GM12878 (cell line): ENCODE measurements at regions not wholly inside any gene's neighbourhood (a gene's known extent, or its start where the extent isn't known, plus 50 kb on each side); places are given as distances from the start of the nearest gene placed in this dataset.

Experiments
- ATAC-seq: fragments of 200-7000 bp; cut with Tn5 transposase; 3 replicates; pipeline ENCODE4 v1.9.1; 2020; ENCODE audit warnings: mild to moderate bottlenecking, moderate library complexity
- BruUV-seq: library from RNA; stranded (reverse); fragments of 400-500 nt; replicated peaks from 2 replicates; lab custom pipeline; 2021; lab: Mats Ljungman, UMichigan
- CTCF ChIA-PET: fragments of 300-600 bp; sonication (Branson Sonifier 250); formaldehyde crosslinking; extraction: SDS; loops from one replicate; lab custom pipeline; 2021; ENCODE audit warnings: inconsistent platforms; lab: Yijun Ruan, JAX
- POLR2A ChIA-PET: fragments of 350-600 bp; formaldehyde crosslinking; extraction: SDS; loops from one replicate; lab custom pipeline; 2021; ENCODE audit warnings: inconsistent platforms; lab: Charles Lee
- RAD21 ChIA-PET: fragments of 300-600 bp; sonication (Branson Sonifier 250); formaldehyde crosslinking; loops from one replicate; lab custom pipeline; 2023; ENCODE audit warnings: antibody characterized with exemption; ENCODE audit not compliant: unreplicated experiment; lab: Charles Lee
- SMC1A ChIA-PET: fragments of 300-600 bp; sonication (Branson Sonifier 250); formaldehyde crosslinking; loops from one replicate; lab custom pipeline; 2023; ENCODE audit not compliant: unreplicated experiment, uncharacterized antibody; lab: Charles Lee
- DNase-seq: peaks from one replicate; pipeline ENCODE4 v3.0.0-alpha.2; 2011; ENCODE audit warnings: low read depth, low spot score
- FAIRE-seq: peaks from 3 replicates; lab custom pipeline; 2011; peaks lifted over from hg19 to GRCh38; lab: Jason Lieb, UNC
- H2AFZ ChIP-seq: 2 replicates; pipeline ENCODE4 v1.6.0; 2011; ENCODE audit warnings: low read depth, low read length, control low read depth; ENCODE audit not compliant: control insufficient read depth
- H3K27ac ChIP-seq: 2 replicates; pipeline ENCODE4 v1.5.1; 2011; ENCODE audit warnings: control low read depth; ENCODE audit not compliant: control insufficient read depth, insufficient read depth
- H3K27me3 ChIP-seq, 2 experiments: replicated peaks in 1 of 2; 2 replicates each; pipeline versions ENCODE4 v1.6.0 to v1.6.1; 2011; ENCODE audit warnings: low read length in 1 of 2; ENCODE audit not compliant: control insufficient read depth in 2 of 2, insufficient read depth in 2 of 2
- H3K36me3 ChIP-seq, 2 experiments: 2 replicates each; pipeline ENCODE4 v1.5.1; 2011; ENCODE audit warnings: low read length in 1 of 2; ENCODE audit not compliant: control insufficient read depth in 2 of 2, insufficient read depth in 2 of 2
- H3K4me1 ChIP-seq: 2 replicates; pipeline ENCODE4 v1.6.1; 2011; ENCODE audit warnings: mild to moderate bottlenecking, low read length, moderate library complexity, mixed read lengths; ENCODE audit not compliant: control insufficient read depth, insufficient read depth
- H3K4me2 ChIP-seq: 2 replicates; pipeline ENCODE4 v1.6.0; 2011; ENCODE audit warnings: control low read depth; ENCODE audit not compliant: control insufficient read depth, insufficient read depth
- H3K4me3 ChIP-seq: fragments of 200-600 bp; sonication (generic); 2 replicates; pipeline ENCODE4 v1.5.1; 2016
- H3K79me2 ChIP-seq: 2 replicates; pipeline ENCODE4 v1.6.0; 2011; ENCODE audit warnings: low read length; ENCODE audit not compliant: control insufficient read depth, insufficient read depth
- H3K9ac ChIP-seq: 2 replicates; pipeline ENCODE4 v1.8.0; 2011; ENCODE audit warnings: low read length, control low read depth, mixed read lengths; ENCODE audit not compliant: control insufficient read depth, insufficient read depth
- H3K9me3 ChIP-seq: replicated peaks from 3 replicates; pipeline ENCODE4 v1.5.1; 2011; ENCODE audit warnings: mild to moderate bottlenecking, low read length; ENCODE audit not compliant: control insufficient read depth, insufficient read depth
- H4K20me1 ChIP-seq: 2 replicates; pipeline ENCODE4 v1.6.0; 2011; ENCODE audit not compliant: control insufficient read depth, insufficient read depth
- ATF7 ChIP-seq: fragments of 450-650 bp; IDR thresholded peaks from 2 replicates; pipeline ENCODE4 v1.6.1; 2016; ENCODE audit warnings: low read depth, mild to moderate bottlenecking
- BRCA1 ChIP-seq: IDR thresholded peaks from 2 replicates; pipeline ENCODE4 v1.6.1; 2011; ENCODE audit warnings: low read depth, low read length, improper control_type of control experiment
- CREM ChIP-seq: IDR thresholded peaks from 2 replicates; pipeline ENCODE4 v1.6.1; 2014; ENCODE audit warnings: antibody characterized with exemption, low read depth
- E2F8 ChIP-seq: fragments of 450-650 bp; IDR thresholded peaks from 2 replicates; pipeline ENCODE4 v1.6.1; 2018; ENCODE audit warnings: mild to moderate bottlenecking, low read depth, moderate library complexity; ENCODE audit not compliant: partially characterized antibody
- HCFC1 ChIP-seq: fragments of 150-350 bp; IDR thresholded peaks from 2 replicates; pipeline ENCODE4 v1.6.1; 2014; ENCODE audit warnings: low read length
- POLR2AphosphoS5 ChIP-seq: IDR thresholded peaks from 2 replicates; pipeline ENCODE4 v1.6.1; 2011; ENCODE audit warnings: mild to moderate bottlenecking, low read length, inconsistent platforms
- RELB ChIP-seq: fragments of 450-650 bp; IDR thresholded peaks from 2 replicates; pipeline ENCODE4 v1.6.1; 2017; ENCODE audit warnings: low read depth, mild to moderate bottlenecking, moderate library complexity
- SMARCA5 ChIP-seq: fragments of 450-650 bp; IDR thresholded peaks from 2 replicates; pipeline ENCODE4 v1.6.1; 2017; ENCODE audit warnings: mild to moderate bottlenecking
- SPI1 ChIP-seq: IDR thresholded peaks from 2 replicates; pipeline ENCODE4 v1.6.1; 2011; ENCODE audit warnings: low read depth, mild to moderate bottlenecking, low read length, moderate library complexity, borderline replicate concordance; ENCODE audit not compliant: insufficient read depth
- TCF3 ChIP-seq: IDR thresholded peaks from 2 replicates; pipeline ENCODE4 v1.6.1; 2012; ENCODE audit warnings: low read depth, mild to moderate bottlenecking, low read length, borderline replicate concordance; ENCODE audit not compliant: insufficient read depth
- YBX1 ChIP-seq: fragments of 450-650 bp; IDR thresholded peaks from 2 replicates; pipeline ENCODE4 v1.6.1; 2016; ENCODE audit warnings: antibody characterized with exemption
- ZNF592 ChIP-seq: fragments of 450-650 bp; IDR thresholded peaks from 2 replicates; pipeline ENCODE4 v1.6.1; 2017; ENCODE audit warnings: mild to moderate bottlenecking, moderate library complexity
- ZNF622 ChIP-seq: fragments of 450-650 bp; IDR thresholded peaks from 2 replicates; pipeline ENCODE4 v1.6.1; 2017; ENCODE audit warnings: mild to moderate bottlenecking, inconsistent platforms
- WGBS: methylation state at CpG from one replicate; pipeline ENCODE4 v1.1.6; 2016; ENCODE audit warnings: low lambda C conversion rate; ENCODE audit not compliant: insufficient replicate concordance, insufficient coverage; ENCODE audit errors: missing lambda C conversion rate; 5-methylcytosine and 5-hydroxymethylcytosine counted together
- in situ Hi-C: fragments of 300-500 bp; cut with MboI; formaldehyde crosslinking; loops from 9 replicates; pipeline ENCODE4 v1.14.3; 2018; ENCODE audit warnings: mixed read lengths
- intact Hi-C: fragments of 100-400 bp; cut with micrococcal nuclease; formaldehyde crosslinking; loops from one replicate; pipeline ENCODE4 v1.14.2; 2022; ENCODE audit not compliant: unreplicated experiment
- TF ChIP-seq, protein P1 (sequence below): fragments of 450-650 bp; IDR thresholded peaks from 2 replicates; pipeline ENCODE4 v1.6.1; 2018; ENCODE audit warnings: borderline replicate concordance, mild to moderate bottlenecking; ENCODE audit not compliant: partially characterized antibody

GRCh38 chr13:73536865-73537264 is 478.1 kb downstream of the KLF5 start (continued):
- TF ChIP-seq RELB (no peak), POLR2AphosphoS5 (no peak), TCF3 (no peak), ZNF622 (no peak), CREM (no peak)

- POLR2A ChIA-PET, result no interaction called here
- Histone ChIP-seq H4K20me1 (no peaks in the 10 kb centered on the region), H3K27ac (no peak overlapping the region), H2AFZ (no peak overlapping the region), H3K27me3 (no peaks in the 10 kb centered on the region), H3K79me2 (no peaks in the 10 kb centered on the region), H3K4me2 (no peak overlapping the region), H3K4me1 (no peaks in the 10 kb centered on the region), H3K9ac (no peak overlapping the region), H3K9me3 (no peaks in the 10 kb centered on the region), H3K36me3 (no peaks in the 10 kb centered on the region), H3K4me3 (no peak overlapping the region)
- SMC1A ChIA-PET, result no interaction called here
- ATAC-seq (no peak), FAIRE-seq (no peak), DNase-seq (no peak)
- BruUV-seq, result no TSS peak
- WGBS, result 17% methylated on average over 6 of the region's 6 CpGs
- in situ Hi-C loops, result no loop called here
- no peak for TF ChIP-seq HCFC1
- TF ChIP-seq ATF7, result no peak
- no peak for TF ChIP-seq YBX1
- no peak for TF ChIP-seq E2F8
- TF ChIP-seq SPI1, result no peak
- no peak for TF ChIP-seq SMARCA5
- no peak for TF ChIP-seq ZNF592
- TF ChIP-seq, protein P1, sequence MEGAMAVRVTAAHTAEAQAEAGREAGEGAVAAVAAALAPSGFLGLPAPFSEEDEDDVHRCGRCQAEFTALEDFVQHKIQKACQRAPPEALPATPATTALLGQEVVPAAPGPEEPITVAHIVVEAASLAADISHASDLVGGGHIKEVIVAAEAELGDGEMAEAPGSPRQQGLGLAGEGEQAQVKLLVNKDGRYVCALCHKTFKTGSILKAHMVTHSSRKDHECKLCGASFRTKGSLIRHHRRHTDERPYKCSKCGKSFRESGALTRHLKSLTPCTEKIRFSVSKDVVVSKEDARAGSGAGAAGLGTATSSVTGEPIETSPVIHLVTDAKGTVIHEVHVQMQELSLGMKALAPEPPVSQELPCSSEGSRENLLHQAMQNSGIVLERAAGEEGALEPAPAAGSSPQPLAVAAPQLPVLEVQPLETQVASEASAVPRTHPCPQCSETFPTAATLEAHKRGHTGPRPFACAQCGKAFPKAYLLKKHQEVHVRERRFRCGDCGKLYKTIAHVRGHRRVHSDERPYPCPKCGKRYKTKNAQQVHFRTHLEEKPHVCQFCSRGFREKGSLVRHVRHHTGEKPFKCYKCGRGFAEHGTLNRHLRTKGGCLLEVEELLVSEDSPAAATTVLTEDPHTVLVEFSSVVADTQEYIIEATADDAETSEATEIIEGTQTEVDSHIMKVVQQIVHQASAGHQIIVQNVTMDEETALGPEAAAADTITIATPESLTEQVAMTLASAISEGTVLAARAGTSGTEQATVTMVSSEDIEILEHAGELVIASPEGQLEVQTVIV, result no peak
- no peak for TF ChIP-seq BRCA1
- intact Hi-C loops, result no loop called here
- RAD21 ChIA-PET, result no interaction called here
- CTCF ChIA-PET, result no interaction called here
Measured at GRCh38 chr13:73535341-73535740, 476.5 kb downstream of the KLF5 start.
